ENCODE measurements at regions not wholly inside any gene's neighbourhood (a gene's known extent, or its start where the extent isn't known, plus 50 kb on each side); places are given as distances from the start of the nearest gene placed in this dataset.
"Not testable (repeated sequence)": the region's sequence is repeated elsewhere in the genome, so short reads cannot be mapped to it uniquely, and the experiment has no call there.

- not testable (repeated sequence) for DNase-seq (ENCODE audit: insufficient read length, low spot score)
- FAIRE-seq: peak; percentile 88
Observed at GRCh38 chr15:32536507-32537172, 56.6 kb upstream of the GOLGA8N start.

DNA sequence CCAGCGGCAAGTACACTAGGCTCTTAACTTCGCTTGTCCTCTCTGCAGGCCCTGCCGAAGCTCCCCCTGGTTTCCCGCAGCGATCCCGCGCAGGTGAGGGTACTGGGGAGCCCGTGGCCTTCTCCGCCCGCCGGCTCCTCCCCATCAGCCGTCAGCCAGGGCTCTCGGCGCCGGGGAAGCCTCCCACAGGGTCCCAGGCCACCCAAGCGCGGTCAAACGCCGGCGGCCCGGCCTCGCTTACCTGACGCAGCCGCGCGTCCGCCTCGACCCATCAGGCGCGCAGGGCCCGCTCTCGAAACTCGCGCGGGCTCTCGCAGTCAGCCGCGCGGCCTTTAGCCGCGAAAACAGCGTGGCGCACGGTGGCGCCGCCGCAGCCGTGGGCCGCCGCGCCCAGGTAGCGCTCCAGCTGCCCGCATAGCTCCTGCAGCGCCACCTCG, 57.2 kb upstream of the GOLGA8N start:
- not testable (repeated sequence) for FAIRE-seq; DNase-seq (ENCODE audit: insufficient read length, low spot score)

DNA sequence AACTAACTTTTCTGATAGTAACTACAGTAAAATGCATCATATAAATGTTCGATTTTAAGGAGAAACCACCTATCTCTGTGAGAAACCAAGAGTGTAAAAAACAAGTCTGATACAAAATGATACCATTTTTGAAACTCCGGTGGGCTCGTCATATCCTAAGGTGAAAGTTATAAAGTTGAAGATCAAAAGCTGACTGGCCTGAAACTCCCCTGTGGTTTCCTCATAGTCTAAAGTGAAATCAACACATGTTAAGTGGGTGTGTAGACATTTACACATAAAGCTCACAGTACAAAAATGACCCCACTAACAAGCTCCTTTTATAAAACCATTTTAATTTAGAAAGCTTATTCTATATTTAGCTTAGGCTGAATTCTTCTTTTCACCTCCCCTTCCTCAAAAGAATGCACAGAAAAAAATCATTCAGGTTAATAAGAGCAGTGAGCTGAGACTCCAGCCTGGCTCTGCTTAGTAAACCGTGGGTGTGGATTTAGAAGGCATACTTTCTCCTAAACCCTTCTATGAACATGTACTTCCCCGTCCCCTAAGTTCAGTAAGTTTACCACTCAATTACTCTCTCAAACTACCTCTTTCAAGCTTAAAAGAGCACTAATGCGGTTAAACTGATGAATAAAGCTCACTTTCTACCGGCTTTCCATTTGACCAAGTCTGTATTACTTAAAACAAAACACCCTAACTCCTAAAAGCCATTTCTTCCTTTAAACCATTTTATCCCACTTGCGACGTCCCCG, 57.9 kb upstream of the GOLGA8N start:
- not testable (repeated sequence) for DNase-seq (ENCODE audit: insufficient read length, low spot score); FAIRE-seq

GRCh38 chr15:32522900-32523299, 67.5 kb upstream of the GOLGA8O start:
- FAIRE-seq; DNase-seq (ENCODE audit: insufficient read length, low spot score): not testable (repeated sequence)

DNA sequence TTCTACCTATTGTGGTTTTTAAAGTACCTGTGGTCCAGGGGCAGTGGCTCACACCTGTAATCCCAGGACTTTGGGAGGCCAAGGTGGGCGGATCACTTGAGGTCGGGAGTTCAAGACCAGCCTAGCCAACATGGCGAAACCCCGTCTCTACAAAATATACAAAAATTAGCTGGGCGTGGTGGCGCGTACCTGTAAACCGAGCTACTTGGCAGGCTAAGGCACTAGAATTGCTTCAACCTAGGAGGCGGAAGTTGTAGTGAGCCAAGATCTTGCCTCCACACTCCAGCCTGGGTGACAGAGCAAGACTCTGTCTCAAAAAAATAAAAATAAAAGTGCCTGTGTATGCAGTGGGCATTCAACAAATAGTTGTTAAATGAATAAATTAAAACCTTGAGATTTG, 67.0 kb upstream of the GOLGA8O start:
- FAIRE-seq: not testable (repeated sequence)

GRCh38 chr15:32518976-32519375, 63.5 kb upstream of the GOLGA8O start:
- FAIRE-seq; DNase-seq (ENCODE audit: insufficient read length, low spot score): not testable (repeated sequence)

More for the DNA sequence above, 67.0 kb upstream of the GOLGA8O start:
- not testable (repeated sequence) for DNase-seq (ENCODE audit: insufficient read length, low spot score)

DNA sequence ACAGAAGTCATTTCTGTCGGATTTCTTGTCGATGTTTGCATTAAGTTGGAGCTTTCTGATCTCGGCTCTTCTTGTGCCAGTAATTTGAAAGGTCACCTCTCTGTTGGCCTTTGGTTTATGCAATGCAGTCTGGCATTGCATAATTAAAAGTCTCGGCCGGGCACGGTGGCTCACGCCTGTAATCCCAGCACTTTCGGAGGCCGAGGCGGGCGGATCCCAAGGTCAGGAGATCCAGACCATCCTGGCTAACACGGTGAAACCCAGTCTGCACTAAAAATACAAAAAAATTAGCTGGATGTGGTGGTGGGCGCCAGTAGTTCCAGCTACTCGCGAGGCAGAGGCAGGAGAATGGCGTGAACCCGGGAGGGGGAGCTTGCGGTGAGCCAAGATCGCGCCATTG, 62.6 kb upstream of the GOLGA8O start:
- DNase-seq (ENCODE audit: insufficient read length, low spot score); FAIRE-seq: not testable (repeated sequence)

GRCh38 chr15:32516954-32517353, 61.5 kb upstream of the GOLGA8O start:
- not testable (repeated sequence) for FAIRE-seq; DNase-seq (ENCODE audit: insufficient read length, low spot score)

GRCh38 chr15:32513378-32513777, 57.9 kb upstream of the GOLGA8O start:
- DNase-seq (ENCODE audit: insufficient read length, low spot score); FAIRE-seq: not testable (repeated sequence)

DNA sequence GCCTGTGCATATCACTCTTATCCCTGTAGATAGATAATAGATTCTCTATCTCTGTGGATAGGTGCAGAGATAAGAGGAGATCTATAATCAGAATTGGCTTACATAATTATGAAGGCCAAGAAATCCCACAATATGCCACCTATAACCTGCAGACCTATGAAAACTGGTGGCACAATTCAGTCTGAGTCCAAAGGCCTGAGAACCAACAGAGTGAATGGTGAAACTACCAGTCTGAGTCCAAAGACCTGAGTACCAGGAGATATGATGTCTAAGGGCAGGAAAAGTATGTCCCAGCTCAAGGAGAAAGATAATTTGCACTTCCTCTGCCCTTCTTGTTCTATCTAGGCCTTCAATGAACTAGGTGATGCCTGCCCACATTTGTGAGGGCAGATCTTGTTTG, 54.6 kb upstream of the GOLGA8O start:
- FAIRE-seq; DNase-seq (ENCODE audit: insufficient read length, low spot score): not testable (repeated sequence)

DNA sequence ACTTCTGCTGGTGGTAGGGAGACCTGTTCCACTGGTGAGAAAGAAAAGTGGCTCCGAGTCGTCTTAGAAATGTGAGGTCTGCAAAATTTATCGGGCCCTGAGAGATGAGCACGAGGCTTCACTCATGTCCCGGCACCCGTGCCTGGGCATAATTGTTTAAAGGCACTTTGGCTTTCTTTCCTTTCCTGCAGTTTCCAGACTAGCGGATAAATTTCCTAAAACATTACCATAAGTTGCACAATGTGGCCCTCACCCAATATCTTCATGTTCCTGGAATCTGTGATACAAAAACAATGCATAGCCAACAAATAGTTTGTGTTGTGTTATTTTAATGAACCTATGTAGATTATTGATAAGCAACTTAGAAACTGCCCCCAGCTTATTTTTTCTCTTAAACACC, 52.6 kb upstream of the GOLGA8O start:
- DNase-seq (ENCODE audit: insufficient read length, low spot score); FAIRE-seq: not testable (repeated sequence)

DNA sequence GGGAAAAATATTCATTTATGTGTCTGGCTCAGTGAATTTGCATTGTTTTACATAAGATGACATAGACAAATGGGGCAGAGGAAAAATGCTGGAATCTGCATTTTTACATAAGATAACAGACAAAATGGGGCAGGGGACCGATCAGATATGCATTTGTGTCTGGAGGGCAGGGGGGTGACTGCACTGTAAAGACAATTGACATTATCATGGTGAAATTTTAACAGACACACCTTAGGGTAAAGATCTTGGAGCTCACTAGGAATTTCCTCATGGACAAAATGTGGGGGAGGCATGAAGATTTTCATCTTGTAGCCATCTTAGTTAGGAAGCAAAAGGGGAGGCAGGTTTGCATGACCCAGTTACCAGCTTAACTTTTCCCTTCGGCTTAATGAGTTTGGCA, 51.4 kb upstream of the GOLGA8O start:
- FAIRE-seq; DNase-seq (ENCODE audit: insufficient read length, low spot score): not testable (repeated sequence)

- DNase-seq (ENCODE audit: insufficient read length, low spot score); FAIRE-seq: not testable (repeated sequence)
Observed at GRCh38 chr15:32505633-32506032, 50.2 kb upstream of the GOLGA8O start.

Measured in GM12891 (cell line).